Subcutaneous abdominal adipose tissue (tissue), 5 donors: ENCODE measurements at regions not wholly inside any gene's neighbourhood (a gene's known extent, or its start where the extent isn't known, plus 50 kb on each side); places are given as distances from the start of the nearest gene placed in this dataset.

ENCODE experiments used
- H3K27ac ChIP-seq: one replicate; pipeline ENCODE4 v1.7.0; 2013; ENCODE audit warnings: low read depth, mild to moderate bottlenecking, inconsistent platforms, low read length, moderate library complexity
- H3K27me3 ChIP-seq, 5 donors: one replicate each; pipeline ENCODE4 v1.7.0; 2013; ENCODE audit warnings: low read length in 5 of 5, inconsistent platforms in 1 of 5; ENCODE audit not compliant: control insufficient read depth in 5 of 5, insufficient read depth in 4 of 5
- H3K36me3 ChIP-seq, 5 donors: one replicate each; pipeline ENCODE4 v1.7.0; 2013; ENCODE audit warnings: low read length in 5 of 5; ENCODE audit not compliant: control insufficient read depth in 5 of 5, insufficient read depth in 5 of 5
- H3K4me1 ChIP-seq, 5 donors: one replicate each; pipeline ENCODE4 v1.7.0; 2013; ENCODE audit warnings: low read length in 5 of 5, mild to moderate bottlenecking in 3 of 5, moderate library complexity in 1 of 5; ENCODE audit not compliant: control insufficient read depth in 5 of 5, insufficient read depth in 5 of 5
- H3K4me3 ChIP-seq, 5 donors: one replicate each; pipeline ENCODE4 v1.7.0; 2013; ENCODE audit warnings: low read length in 5 of 5, low read depth in 1 of 5
- H3K9ac ChIP-seq, 5 donors: one replicate each; pipeline ENCODE4 v1.7.0; 2013; ENCODE audit warnings: low read length in 5 of 5, mild to moderate bottlenecking in 4 of 5, moderate library complexity in 3 of 5
- H3K9me3 ChIP-seq, 5 donors: one replicate each; pipeline ENCODE4 v1.7.0; 2013; ENCODE audit warnings: low read length in 5 of 5; ENCODE audit not compliant: control insufficient read depth in 5 of 5
- donor health status: healthy.
- donor health status: healthy.
- donor health status: healthy.
- donor health status: healthy.
- donor health status: healthy.

DNA sequence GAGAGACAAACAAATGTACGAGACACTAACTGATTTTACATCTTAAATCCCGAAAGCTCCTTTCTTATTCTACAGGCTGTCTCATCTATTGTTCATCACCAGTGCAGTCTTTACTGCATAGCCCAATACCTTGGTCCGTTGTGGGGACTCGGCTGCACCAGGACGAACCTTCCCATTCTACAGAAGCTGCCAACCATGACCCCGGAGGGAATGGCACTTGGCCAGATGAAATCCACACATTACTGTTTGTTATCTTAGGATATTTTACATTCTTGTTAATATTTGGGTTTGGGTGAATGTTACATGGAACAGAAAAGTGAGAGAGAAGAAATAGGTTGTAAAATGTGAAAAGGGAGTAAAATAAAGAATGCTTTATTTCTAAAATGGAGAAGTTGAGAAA, 195.1 kb downstream of the RFC3 start:
- H3K27ac ChIP-seq = no peak overlapping the region
- no peaks in the 10 kb centered on the region for H3K36me3 ChIP-seq
- no peaks in the 10 kb centered on the region for H3K9me3 ChIP-seq

DNA sequence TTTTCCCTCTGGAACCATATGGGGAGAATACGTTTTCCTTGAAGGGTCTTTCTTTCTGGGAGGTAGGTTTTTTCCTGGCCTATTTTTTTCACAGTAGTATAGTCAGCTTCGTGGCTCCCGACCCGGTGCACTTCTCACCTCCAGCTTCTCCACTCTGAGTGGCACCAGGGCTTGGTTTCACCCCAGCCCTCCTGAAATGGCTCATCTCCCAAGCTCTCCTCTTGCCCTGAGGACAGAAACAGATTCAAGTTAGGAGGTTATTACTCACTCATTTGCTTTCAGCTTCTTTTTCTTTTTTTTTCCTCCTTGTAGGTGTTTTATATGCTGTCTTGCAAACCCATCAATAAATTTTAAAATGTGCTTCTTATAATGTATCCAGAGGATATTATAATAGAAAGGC, 199.3 kb downstream of the RFC3 start:
- Histone ChIP-seq H3K9me3 (peaks cover 3 to 8% (median 7%) of the 10 kb centered on the region in 5 donors), H3K4me1 (no peaks in the 10 kb centered on the region), H3K27me3 (no peaks in the 10 kb centered on the region), H3K36me3 (no peaks in the 10 kb centered on the region), H3K27ac (no peak overlapping the region), H3K4me3 (no peak overlapping the region), H3K9ac (no peak overlapping the region)

More for the DNA sequence above, 195.1 kb downstream of the RFC3 start:
- no peak overlapping the region for H3K4me3 ChIP-seq
- H3K9ac ChIP-seq = no peak overlapping the region
- H3K4me1 ChIP-seq = peaks cover 0 to 7% (median 5%) of the 10 kb centered on the region in 5 donors
- no peaks in the 10 kb centered on the region for H3K27me3 ChIP-seq

DNA sequence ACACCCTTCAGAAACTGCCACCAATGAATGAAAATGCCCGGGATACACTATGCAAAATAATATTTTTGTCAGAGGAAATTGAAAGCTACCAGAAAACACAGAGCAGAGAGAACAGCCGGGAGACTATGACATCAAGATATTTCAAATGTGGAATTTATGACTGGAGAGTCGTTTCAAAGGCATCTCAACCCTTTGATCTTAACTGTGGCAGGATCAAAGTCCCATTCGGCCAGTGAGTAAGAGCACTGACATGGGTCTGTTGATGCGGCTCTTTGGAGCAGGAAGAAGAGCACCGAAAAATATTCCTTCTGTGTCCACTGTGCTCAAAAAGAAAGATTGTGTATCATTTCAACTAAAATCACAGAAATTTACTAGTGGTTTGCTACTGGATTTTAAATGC, 201.9 kb downstream of the RFC3 start:
- H3K4me3 ChIP-seq = no peak overlapping the region
- no peak overlapping the region for H3K9ac ChIP-seq
- H3K4me1 ChIP-seq = no peaks in the 10 kb centered on the region
- H3K36me3 ChIP-seq = no peaks in the 10 kb centered on the region
- H3K9me3 ChIP-seq = peaks cover 3 to 12% (median 9%) of the 10 kb centered on the region in 5 donors
- H3K27me3 ChIP-seq = no peaks in the 10 kb centered on the region
- H3K27ac ChIP-seq = no peak overlapping the region

DNA sequence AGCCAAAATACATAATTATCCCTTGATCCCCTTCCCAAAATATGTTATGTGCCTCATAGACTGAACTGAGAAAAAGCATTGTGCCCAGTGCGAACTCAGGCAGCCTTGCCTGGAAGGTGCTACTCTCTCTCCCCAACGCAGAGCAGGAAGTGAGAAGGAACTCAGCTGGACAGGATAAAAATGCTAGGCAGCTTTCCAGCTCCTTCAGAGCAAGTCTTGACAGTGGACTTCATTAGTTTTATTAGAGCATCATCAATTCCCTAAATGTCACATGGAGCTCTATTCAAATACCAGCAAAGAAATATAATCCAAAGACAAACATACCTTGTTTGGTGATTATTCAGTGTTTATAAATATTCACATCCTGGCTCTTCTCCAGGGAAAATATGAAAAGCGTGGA, 202.4 kb downstream of the RFC3 start:
- Histone ChIP-seq H3K27me3 (no peaks in the 10 kb centered on the region), H3K4me3 (no peak overlapping the region), H3K36me3 (no peaks in the 10 kb centered on the region), H3K4me1 (no peaks in the 10 kb centered on the region), H3K27ac (no peak overlapping the region), H3K9ac (no peak overlapping the region), H3K9me3 (peaks cover 3 to 12% (median 9%) of the 10 kb centered on the region in 5 donors)

DNA sequence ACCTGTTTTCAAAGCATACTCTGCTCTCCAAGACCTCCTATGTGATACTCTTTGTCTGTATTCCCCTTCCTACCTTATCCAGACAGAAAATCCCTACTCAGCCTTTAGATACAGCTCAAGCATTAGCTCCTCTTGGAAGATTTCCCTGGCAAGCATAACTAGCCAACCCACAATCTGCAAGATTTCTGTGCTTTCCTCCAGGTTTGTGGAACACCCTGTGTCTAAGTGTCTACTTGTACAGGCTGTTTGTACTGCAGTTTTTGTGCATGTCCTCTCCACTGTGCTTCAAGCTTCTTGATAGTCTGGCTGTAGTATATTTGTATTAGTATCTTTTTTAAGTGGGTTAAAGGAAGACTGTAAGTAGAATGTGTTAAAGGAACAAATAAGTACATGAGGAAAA, 203.7 kb downstream of the RFC3 start:
- Histone ChIP-seq H3K27ac (no peak overlapping the region), H3K4me1 (no peaks in the 10 kb centered on the region), H3K36me3 (no peaks in the 10 kb centered on the region), H3K4me3 (no peak overlapping the region), H3K9me3 (peaks cover 3 to 18% (median 12%) of the 10 kb centered on the region in 5 donors), H3K27me3 (no peaks in the 10 kb centered on the region), H3K9ac (no peak overlapping the region)

DNA sequence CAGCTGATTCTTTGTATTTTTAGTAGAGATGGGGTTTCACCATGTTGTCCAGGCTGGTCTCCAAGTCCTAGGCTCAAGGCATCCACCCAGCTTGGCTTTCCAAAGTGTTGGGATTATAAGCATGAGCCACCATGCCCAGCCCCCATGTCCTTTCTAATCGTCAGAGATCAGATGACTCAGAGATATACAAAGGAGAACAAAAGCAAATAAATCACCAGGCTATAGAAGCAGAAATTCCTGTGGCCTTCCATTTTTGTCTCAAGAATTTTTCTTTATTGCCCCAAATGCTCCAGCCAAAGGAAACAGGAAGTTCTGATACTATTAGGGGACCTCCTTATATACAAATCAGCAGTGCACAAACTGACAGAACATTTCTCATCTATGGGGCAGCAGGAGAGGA, 207.8 kb downstream of the RFC3 start:
- H3K4me1 ChIP-seq = no peaks in the 10 kb centered on the region
- no peaks in the 10 kb centered on the region for H3K36me3 ChIP-seq
- H3K27me3 ChIP-seq = no peaks in the 10 kb centered on the region
- H3K4me3 ChIP-seq = no peak overlapping the region
- peaks cover 3 to 26% (median 18%) of the 10 kb centered on the region in 5 donors for H3K9me3 ChIP-seq
- no peak overlapping the region for H3K9ac ChIP-seq
- H3K27ac ChIP-seq = no peak overlapping the region

DNA sequence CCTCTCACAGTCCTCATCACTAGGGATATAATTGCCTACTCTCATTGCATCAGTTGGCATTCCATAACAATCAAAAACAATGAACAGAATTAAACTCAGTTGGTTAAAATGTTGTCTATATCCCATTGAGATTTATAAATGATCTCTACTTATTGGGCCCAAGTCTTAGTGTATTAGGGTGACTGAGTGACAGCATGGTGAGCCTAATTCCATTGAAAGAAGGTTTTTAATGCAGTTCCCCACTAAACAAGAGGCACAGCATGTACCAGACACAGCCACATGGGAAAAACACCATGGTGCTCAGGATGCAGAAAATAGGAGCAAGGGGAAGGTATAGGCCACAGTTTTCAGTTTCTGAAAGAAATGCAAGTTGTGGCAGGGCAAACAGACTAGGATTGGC, 208.4 kb downstream of the RFC3 start:
- Histone ChIP-seq H3K4me1 (no peaks in the 10 kb centered on the region), H3K4me3 (no peak overlapping the region), H3K27ac (no peak overlapping the region), H3K27me3 (no peaks in the 10 kb centered on the region), H3K9me3 (peaks cover under 1 to 25% (median 17%) of the 10 kb centered on the region in 5 donors), H3K36me3 (no peaks in the 10 kb centered on the region), H3K9ac (no peak overlapping the region)

DNA sequence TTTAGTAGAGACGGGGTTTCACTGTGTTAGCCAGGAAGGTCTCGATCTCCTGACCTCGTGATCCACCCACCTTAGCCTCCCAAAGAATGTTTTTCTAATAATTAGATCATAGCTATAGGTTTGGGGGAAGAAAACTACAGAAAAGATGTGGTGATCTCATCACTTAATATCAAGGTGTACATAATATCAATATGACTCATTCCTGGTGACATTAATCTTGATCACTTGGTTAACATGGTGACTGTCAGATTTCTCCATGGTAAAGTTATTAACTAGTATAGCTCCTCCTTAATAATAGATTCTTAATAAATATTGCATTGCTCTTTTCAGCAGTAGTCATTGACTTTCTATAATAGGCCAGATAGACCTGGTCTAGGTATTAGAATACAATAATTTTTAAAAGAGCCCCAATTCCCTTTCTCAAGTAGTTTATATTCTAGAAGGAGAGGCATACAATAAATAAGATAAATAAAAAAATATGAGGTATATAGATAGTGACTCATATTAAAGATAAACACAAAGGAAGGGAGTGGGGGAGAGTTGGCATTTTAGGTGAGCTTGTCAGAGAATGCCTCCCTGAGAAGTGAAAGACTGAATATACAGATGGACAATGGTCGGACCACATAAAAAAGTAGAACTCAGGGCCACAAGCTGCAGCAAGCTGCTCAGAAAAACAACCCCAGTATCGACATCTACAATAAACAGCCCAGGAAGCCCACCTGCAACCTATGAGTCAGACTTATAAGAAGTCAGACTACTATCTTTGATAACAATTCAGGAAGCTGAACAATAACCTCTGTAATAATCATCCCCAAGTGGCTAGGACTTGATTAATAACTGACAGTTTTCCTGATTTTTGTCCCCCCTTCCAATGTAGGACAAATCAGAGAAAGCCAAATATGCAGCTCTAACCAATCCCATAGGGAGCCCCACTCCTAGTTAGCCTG, 210.8 kb downstream of the RFC3 start:
- H3K4me3 ChIP-seq = no peak overlapping the region
- no peaks in the 10 kb centered on the region for H3K27me3 ChIP-seq
- H3K36me3 ChIP-seq = no peaks in the 10 kb centered on the region
- no peaks in the 10 kb centered on the region for H3K4me1 ChIP-seq
- H3K27ac ChIP-seq = no peak overlapping the region
- H3K9ac ChIP-seq = no peak overlapping the region
- peaks cover 0 to 14% (median 9%) of the 10 kb centered on the region in 5 donors for H3K9me3 ChIP-seq

DNA sequence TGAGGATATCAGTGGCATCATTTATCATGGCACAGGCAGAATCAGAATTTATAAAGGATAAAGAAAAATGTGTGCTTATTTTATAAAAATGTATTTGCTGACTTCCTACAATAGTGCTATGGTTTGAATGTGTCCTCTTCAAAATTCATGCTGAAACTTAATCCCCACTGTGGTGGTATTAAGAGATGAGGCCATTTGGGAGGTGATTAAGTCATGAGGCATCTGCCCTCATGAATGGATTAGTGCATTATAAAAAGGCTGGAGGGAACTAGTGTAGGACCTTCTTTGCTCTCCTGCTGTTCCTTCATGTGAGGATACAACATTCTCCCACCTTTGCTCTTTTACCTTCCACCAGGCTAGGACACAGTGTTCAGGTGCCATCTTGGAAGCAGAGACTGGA, 212.8 kb downstream of the RFC3 start:
- H3K36me3 ChIP-seq = no peaks in the 10 kb centered on the region
- peaks cover 0 to 14% (median 10%) of the 10 kb centered on the region in 5 donors for H3K9me3 ChIP-seq
- no peak overlapping the region for H3K27ac ChIP-seq
- no peaks in the 10 kb centered on the region for H3K4me1 ChIP-seq
- H3K27me3 ChIP-seq = no peaks in the 10 kb centered on the region
- H3K9ac ChIP-seq = no peak overlapping the region
- H3K4me3 ChIP-seq = no peak overlapping the region

DNA sequence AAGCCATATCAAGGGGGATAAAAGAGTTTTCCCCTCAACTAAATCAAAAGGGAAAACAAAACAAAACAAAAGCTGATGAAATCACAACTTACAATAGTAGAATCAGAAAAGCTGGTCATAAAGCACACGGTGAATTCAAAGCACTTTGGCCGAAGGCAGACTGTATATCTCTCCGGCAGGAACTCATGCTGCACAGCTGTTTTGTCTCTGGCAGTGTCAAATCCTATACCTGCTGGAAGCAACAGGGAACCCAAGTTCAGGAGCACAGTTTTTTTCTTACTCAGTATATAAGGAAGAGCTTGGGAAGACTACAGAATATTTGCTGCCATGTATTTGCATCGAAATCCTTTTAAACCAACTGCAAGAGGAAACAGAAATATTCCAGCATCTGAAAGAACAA, 213.7 kb downstream of the RFC3 start:
- Histone ChIP-seq H3K4me3 (no peak overlapping the region), H3K27me3 (no peaks in the 10 kb centered on the region), H3K36me3 (no peaks in the 10 kb centered on the region), H3K9me3 (peaks cover 0 to 10% (median 7%) of the 10 kb centered on the region in 5 donors), H3K4me1 (no peaks in the 10 kb centered on the region), H3K27ac (no peak overlapping the region), H3K9ac (no peak overlapping the region)
